ENCODE measurements at regions not wholly inside any gene's neighbourhood (a gene's known extent, or its start where the extent isn't known, plus 50 kb on each side); places are given as distances from the start of the nearest gene placed in this dataset.

GRCh38 chr17:65314212-65314611, 177.0 kb downstream of the RGS9 start:
- TF ChIP-seq CTCF (IDR thresholded peaks at IDR 0.05) (no peak), EZH2 (IDR thresholded peaks at IDR 0.05; ENCODE audit: borderline replicate concordance, insufficient read depth, low read depth, low read length, poor library complexity, severe bottlenecking) (no peak)
